ENCODE measurements at regions not wholly inside any gene's neighbourhood (a gene's known extent, or its start where the extent isn't known, plus 50 kb on each side); places are given as distances from the start of the nearest gene placed in this dataset.

- no peaks in the 10 kb centered on the region for H3K4me1 Mint-ChIP-seq (ENCODE audit: low read depth, unreplicated experiment)
- peaks cover 11% of the 10 kb centered on the region for H3K36me3 Mint-ChIP-seq (ENCODE audit: unreplicated experiment)
- H3K9me3 Mint-ChIP-seq (ENCODE audit: unreplicated experiment), result peaks cover 3% of the 10 kb centered on the region
- no peaks in the 10 kb centered on the region for H3K27me3 Mint-ChIP-seq (ENCODE audit: unreplicated experiment)
- TF ChIP-seq, protein P1, sequence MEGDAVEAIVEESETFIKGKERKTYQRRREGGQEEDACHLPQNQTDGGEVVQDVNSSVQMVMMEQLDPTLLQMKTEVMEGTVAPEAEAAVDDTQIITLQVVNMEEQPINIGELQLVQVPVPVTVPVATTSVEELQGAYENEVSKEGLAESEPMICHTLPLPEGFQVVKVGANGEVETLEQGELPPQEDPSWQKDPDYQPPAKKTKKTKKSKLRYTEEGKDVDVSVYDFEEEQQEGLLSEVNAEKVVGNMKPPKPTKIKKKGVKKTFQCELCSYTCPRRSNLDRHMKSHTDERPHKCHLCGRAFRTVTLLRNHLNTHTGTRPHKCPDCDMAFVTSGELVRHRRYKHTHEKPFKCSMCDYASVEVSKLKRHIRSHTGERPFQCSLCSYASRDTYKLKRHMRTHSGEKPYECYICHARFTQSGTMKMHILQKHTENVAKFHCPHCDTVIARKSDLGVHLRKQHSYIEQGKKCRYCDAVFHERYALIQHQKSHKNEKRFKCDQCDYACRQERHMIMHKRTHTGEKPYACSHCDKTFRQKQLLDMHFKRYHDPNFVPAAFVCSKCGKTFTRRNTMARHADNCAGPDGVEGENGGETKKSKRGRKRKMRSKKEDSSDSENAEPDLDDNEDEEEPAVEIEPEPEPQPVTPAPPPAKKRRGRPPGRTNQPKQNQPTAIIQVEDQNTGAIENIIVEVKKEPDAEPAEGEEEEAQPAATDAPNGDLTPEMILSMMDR (IDR thresholded peaks at IDR 0.05; ENCODE audit: partially characterized antibody, unreplicated experiment), result no peak
- DNase-seq, result no peak
- no peak overlapping the region for H3K27ac Mint-ChIP-seq (ENCODE audit: unreplicated experiment)
- H3K4me3 Mint-ChIP-seq (ENCODE audit: unreplicated experiment), result no peak overlapping the region
These were observed 405.6 kb downstream of the SPRY1 start for GRCh38 chr4:123802082-123802645.

- Mint-ChIP-seq H3K4me3 (ENCODE audit: unreplicated experiment) (no peak overlapping the region), H3K9me3 (ENCODE audit: unreplicated experiment) (peaks cover 3% of the 10 kb centered on the region), H3K27me3 (ENCODE audit: unreplicated experiment) (no peaks in the 10 kb centered on the region), H3K4me1 (ENCODE audit: low read depth, unreplicated experiment) (no peaks in the 10 kb centered on the region), H3K27ac (ENCODE audit: unreplicated experiment) (no peak overlapping the region), H3K36me3 (ENCODE audit: unreplicated experiment) (peaks cover 3% of the 10 kb centered on the region)
- TF ChIP-seq, protein P1 (IDR thresholded peaks at IDR 0.05; ENCODE audit: partially characterized antibody, unreplicated experiment), result no peak
- DNase-seq, result no peak
These were observed 406.3 kb downstream of the SPRY1 start for GRCh38 chr4:123802933-123803332.

- H3K4me1 Mint-ChIP-seq (ENCODE audit: low read depth, unreplicated experiment), result no peaks in the 10 kb centered on the region
- no peak overlapping the region for H3K27ac Mint-ChIP-seq (ENCODE audit: unreplicated experiment)
- H3K4me3 Mint-ChIP-seq (ENCODE audit: unreplicated experiment), result no peak overlapping the region
- H3K9me3 Mint-ChIP-seq (ENCODE audit: unreplicated experiment), result no peaks in the 10 kb centered on the region
- H3K36me3 Mint-ChIP-seq (ENCODE audit: unreplicated experiment), result no peaks in the 10 kb centered on the region
- no peak for DNase-seq
- no peaks in the 10 kb centered on the region for H3K27me3 Mint-ChIP-seq (ENCODE audit: unreplicated experiment)
- TF ChIP-seq, protein P1 (IDR thresholded peaks at IDR 0.05; ENCODE audit: partially characterized antibody, unreplicated experiment), result no peak
These were observed 407.7 kb downstream of the SPRY1 start for GRCh38 chr4:123804196-123804721.

DNA sequence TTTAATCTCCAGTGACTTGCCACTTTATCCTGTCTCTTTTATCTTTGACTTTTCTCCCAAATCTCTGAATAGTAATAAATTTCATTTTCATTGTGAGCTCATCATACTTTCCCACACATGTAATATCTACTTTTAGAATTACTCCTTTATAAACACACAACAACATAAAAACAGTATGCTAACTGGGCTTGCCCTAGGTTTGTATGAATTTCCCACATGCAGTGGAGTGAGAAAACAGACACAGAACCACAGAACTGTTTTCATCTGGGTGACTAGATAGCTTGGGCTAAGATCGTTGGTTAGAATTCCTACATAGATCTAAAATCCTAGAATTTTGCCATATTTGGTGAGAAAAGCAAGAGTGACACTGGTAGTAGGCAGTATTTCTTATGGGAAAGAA lies 409.5 kb downstream of the SPRY1 start:
- H3K4me1 Mint-ChIP-seq (ENCODE audit: low read depth, unreplicated experiment), result no peaks in the 10 kb centered on the region
- no peak overlapping the region for H3K4me3 Mint-ChIP-seq (ENCODE audit: unreplicated experiment)
- H3K27ac Mint-ChIP-seq (ENCODE audit: unreplicated experiment), result no peak overlapping the region
- DNase-seq, result no peak
- H3K27me3 Mint-ChIP-seq (ENCODE audit: unreplicated experiment), result no peaks in the 10 kb centered on the region
- no peaks in the 10 kb centered on the region for H3K36me3 Mint-ChIP-seq (ENCODE audit: unreplicated experiment)
- H3K9me3 Mint-ChIP-seq (ENCODE audit: unreplicated experiment), result no peaks in the 10 kb centered on the region
- TF ChIP-seq, protein P1 (IDR thresholded peaks at IDR 0.05; ENCODE audit: partially characterized antibody, unreplicated experiment), result no peak

DNA sequence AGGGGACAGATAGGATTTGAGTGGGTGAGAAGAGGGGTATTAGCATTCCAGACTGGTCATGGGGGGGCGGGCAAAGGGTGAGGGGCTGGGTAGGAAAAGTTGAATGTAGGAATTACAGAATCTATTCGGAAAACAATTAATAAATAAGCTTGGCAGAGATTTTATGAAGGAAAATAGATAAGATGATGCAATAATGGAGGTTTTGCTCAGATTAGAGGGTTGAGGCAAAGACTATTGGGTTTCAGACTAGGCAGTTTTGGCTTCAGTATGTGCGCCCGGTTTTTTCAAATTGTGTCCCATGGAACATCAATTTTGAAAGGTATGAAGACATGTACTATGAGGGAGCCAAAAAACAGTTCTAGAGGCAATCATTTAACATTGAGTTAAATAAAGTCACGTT lies 410.6 kb downstream of the SPRY1 start:
- TF ChIP-seq, protein P1 (IDR thresholded peaks at IDR 0.05; ENCODE audit: partially characterized antibody, unreplicated experiment), result no peak
- Mint-ChIP-seq H3K4me1 (ENCODE audit: low read depth, unreplicated experiment) (no peaks in the 10 kb centered on the region), H3K36me3 (ENCODE audit: unreplicated experiment) (no peaks in the 10 kb centered on the region), H3K27me3 (ENCODE audit: unreplicated experiment) (no peaks in the 10 kb centered on the region), H3K9me3 (ENCODE audit: unreplicated experiment) (no peaks in the 10 kb centered on the region), H3K27ac (ENCODE audit: unreplicated experiment) (no peak overlapping the region), H3K4me3 (ENCODE audit: unreplicated experiment) (no peak overlapping the region)
- DNase-seq, result no peak

Data from glutamatergic neuron (in vitro differentiated cells).